WTC11 (cell line): ENCODE measurements at regions not wholly inside any gene's neighbourhood (a gene's known extent, or its start where the extent isn't known, plus 50 kb on each side); places are given as distances from the start of the nearest gene placed in this dataset.

Source experiments
- ATAC-seq: fragments of 200-7000 bp; cut with Tn5 transposase; 2 replicates; pipeline ENCODE4 v1.10.0; 2021; ENCODE audit warnings: mild to moderate bottlenecking, moderate library complexity
- CTCF ChIA-PET: fragments of 300-600 bp; sonication (Branson Sonifier 250); formaldehyde crosslinking; loops from one replicate; lab custom pipeline; 2021; ENCODE audit warnings: antibody characterized with exemption; lab: Charles Lee
- POLR2A ChIA-PET: fragments of 350-600 bp; sonication (Branson Sonifier 250); formaldehyde crosslinking; loops from one replicate; lab custom pipeline; 2021; ENCODE audit warnings: antibody characterized with exemption; lab: Charles Lee
- DNase-seq: peaks from one replicate; pipeline ENCODE4 v3.0.0; 2021; ENCODE audit warnings: low spot score
- H3K27ac Mint-ChIP-seq: 2 replicates; pipeline ENCODE4 v1.8.0; 2021; ENCODE audit warnings: mixed read lengths
- H3K27me3 Mint-ChIP-seq: 2 replicates; pipeline ENCODE4 v1.8.0; 2021; ENCODE audit warnings: low read depth, mild to moderate bottlenecking, moderate library complexity, mixed read lengths
- H3K36me3 Mint-ChIP-seq: 2 replicates; pipeline ENCODE4 v1.8.0; 2021; ENCODE audit warnings: mixed read lengths
- H3K4me1 Mint-ChIP-seq: 2 replicates; pipeline ENCODE4 v1.8.0; 2022; ENCODE audit warnings: mixed read lengths
- H3K4me3 Mint-ChIP-seq: 2 replicates; pipeline ENCODE4 v1.8.0; 2021; ENCODE audit warnings: mild to moderate bottlenecking, moderate library complexity, mixed read lengths
- H3K9me3 Mint-ChIP-seq: 2 replicates; pipeline ENCODE4 v1.8.0; 2021; ENCODE audit warnings: mixed read lengths
- AR ChIP-seq: fragments of 250-450 bp; sonication (Bioruptor Pico); IDR thresholded peaks from 2 replicates; pipeline ENCODE4 v1.9.0; 2021; ENCODE audit warnings: mild to moderate bottlenecking
- ATF2 ChIP-seq: sonication (generic); formaldehyde crosslinking; IDR thresholded peaks from 2 replicates; pipeline ENCODE4 v1.8.1; 2022; ENCODE audit warnings: low read depth, missing genetic modification reagents, borderline replicate concordance
- CBFB ChIP-seq: sonication (generic); formaldehyde crosslinking; IDR thresholded peaks from 2 replicates; pipeline ENCODE4 v1.8.1; 2022; ENCODE audit warnings: mild to moderate bottlenecking, low read depth, missing genetic modification reagents
- ETV6 ChIP-seq: sonication (generic); formaldehyde crosslinking; IDR thresholded peaks from 2 replicates; pipeline ENCODE4 v1.8.1; 2022; ENCODE audit warnings: mild to moderate bottlenecking, missing genetic modification reagents
- FOXJ3 ChIP-seq: sonication (generic); formaldehyde crosslinking; IDR thresholded peaks from 2 replicates; pipeline ENCODE4 v1.9.0; 2021; ENCODE audit warnings: missing genetic modification reagents, mild to moderate bottlenecking, borderline replicate concordance
- FOXK1 ChIP-seq: sonication (generic); formaldehyde crosslinking; IDR thresholded peaks from 2 replicates; pipeline ENCODE4 v1.8.0; 2022; ENCODE audit warnings: mild to moderate bottlenecking, moderate library complexity, missing genetic modification reagents
- FOXP1 ChIP-seq: sonication (generic); formaldehyde crosslinking; IDR thresholded peaks from 2 replicates; pipeline ENCODE4 v1.8.0; 2022; ENCODE audit warnings: missing genetic modification reagents, mild to moderate bottlenecking, moderate library complexity, borderline replicate concordance
- SP1 ChIP-seq: sonication (generic); formaldehyde crosslinking; conservative IDR thresholded peaks from 2 replicates; pipeline ENCODE4 v1.8.1; 2022; ENCODE audit warnings: missing genetic modification reagents
- TCF7 ChIP-seq: sonication (generic); formaldehyde crosslinking; IDR thresholded peaks from 2 replicates; pipeline ENCODE4 v1.8.0; 2022; ENCODE audit warnings: mild to moderate bottlenecking, low read depth, missing genetic modification reagents, moderate library complexity
- TEAD1 ChIP-seq: sonication (generic); formaldehyde crosslinking; IDR thresholded peaks from 2 replicates; pipeline ENCODE4 v1.8.0; 2022; ENCODE audit warnings: mild to moderate bottlenecking, missing genetic modification reagents
- ZBTB21 ChIP-seq: sonication (generic); formaldehyde crosslinking; IDR thresholded peaks from 2 replicates; pipeline ENCODE4 v1.8.1; 2023; ENCODE audit warnings: mild to moderate bottlenecking, missing genetic modification reagents, borderline replicate concordance
- ZNF416 ChIP-seq: fragments of 250-450 bp; sonication (Bioruptor Pico); IDR thresholded peaks from 2 replicates; pipeline ENCODE4 v1.9.0; 2021; ENCODE audit warnings: mild to moderate bottlenecking, inconsistent platforms
- ZNF423 ChIP-seq: fragments of 250-450 bp; sonication (Bioruptor Pico); IDR thresholded peaks from 2 replicates; pipeline ENCODE4 v2.1.2; 2022; ENCODE audit warnings: mild to moderate bottlenecking, moderate library complexity
- TF ChIP-seq, protein P1 (sequence below): sonication (generic); formaldehyde crosslinking; IDR thresholded peaks from 2 replicates; pipeline ENCODE4 v1.8.1; 2023; ENCODE audit warnings: mild to moderate bottlenecking, missing genetic modification reagents
- TF ChIP-seq, protein P2 (sequence below): sonication (generic); formaldehyde crosslinking; IDR thresholded peaks from 2 replicates; pipeline ENCODE4 v1.8.1; 2023; ENCODE audit warnings: mild to moderate bottlenecking, missing genetic modification reagents, moderate library complexity
- TF ChIP-seq, protein P3 (sequence below): fragments of 200-600 bp; IDR thresholded peaks from 2 replicates; pipeline ENCODE4 v1.8.0; 2022; ENCODE audit warnings: antibody characterized with exemption

DNA sequence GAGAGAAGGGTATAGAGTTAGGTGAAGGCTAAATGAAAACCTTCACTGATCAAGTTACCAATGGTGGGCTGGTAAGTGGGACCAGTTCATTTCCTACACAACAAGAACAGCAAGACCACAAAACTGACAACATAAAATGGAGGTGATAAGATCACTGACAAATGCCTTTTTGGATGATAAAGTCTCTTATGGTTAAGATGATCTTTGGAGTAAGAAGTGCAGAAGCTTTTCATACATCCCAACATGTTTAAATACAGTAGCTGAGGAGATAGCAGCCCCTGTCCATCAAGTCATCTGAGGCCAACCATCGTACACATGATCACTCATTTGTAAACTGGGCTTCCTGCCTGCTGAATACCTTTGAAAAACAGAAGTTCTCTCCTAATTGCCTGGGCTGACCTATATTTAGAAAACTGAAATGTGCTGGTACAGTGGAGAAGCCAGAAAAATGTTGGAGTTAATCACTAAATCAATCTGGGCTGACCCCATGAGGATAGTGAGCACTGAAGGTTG, 259.0 kb upstream of the ZFHX3 start:
- H3K27ac Mint-ChIP-seq: no peak overlapping the region
- H3K36me3 Mint-ChIP-seq: no peaks in the 10 kb centered on the region
- POLR2A ChIA-PET: no interaction called here
- no peaks in the 10 kb centered on the region; the same call in 1 of the 2 replicates for H3K27me3 Mint-ChIP-seq
- no peak for ATAC-seq
- DNase-seq: no peak
- CTCF ChIA-PET: no interaction called here
- H3K9me3 Mint-ChIP-seq: peaks cover 4% of the 10 kb centered on the region; the same call in 1 of the 2 replicates
- H3K4me1 Mint-ChIP-seq: peaks cover 18% of the 10 kb centered on the region
- H3K4me3 Mint-ChIP-seq: no peak overlapping the region
- no peak for TF ChIP-seq ATF2
- TF ChIP-seq ETV6 (CRISPR knock-in tag): no peak
- TF ChIP-seq ZNF423 (CRISPR knock-in tag): no peak
- no peak for TF ChIP-seq FOXK1 (CRISPR knock-in tag)
- TF ChIP-seq FOXJ3 (CRISPR knock-in tag): no peak
- no peak for TF ChIP-seq TEAD1 (CRISPR knock-in tag)
- no peak for TF ChIP-seq SP1 (CRISPR knock-in tag)
- TF ChIP-seq, protein P1, sequence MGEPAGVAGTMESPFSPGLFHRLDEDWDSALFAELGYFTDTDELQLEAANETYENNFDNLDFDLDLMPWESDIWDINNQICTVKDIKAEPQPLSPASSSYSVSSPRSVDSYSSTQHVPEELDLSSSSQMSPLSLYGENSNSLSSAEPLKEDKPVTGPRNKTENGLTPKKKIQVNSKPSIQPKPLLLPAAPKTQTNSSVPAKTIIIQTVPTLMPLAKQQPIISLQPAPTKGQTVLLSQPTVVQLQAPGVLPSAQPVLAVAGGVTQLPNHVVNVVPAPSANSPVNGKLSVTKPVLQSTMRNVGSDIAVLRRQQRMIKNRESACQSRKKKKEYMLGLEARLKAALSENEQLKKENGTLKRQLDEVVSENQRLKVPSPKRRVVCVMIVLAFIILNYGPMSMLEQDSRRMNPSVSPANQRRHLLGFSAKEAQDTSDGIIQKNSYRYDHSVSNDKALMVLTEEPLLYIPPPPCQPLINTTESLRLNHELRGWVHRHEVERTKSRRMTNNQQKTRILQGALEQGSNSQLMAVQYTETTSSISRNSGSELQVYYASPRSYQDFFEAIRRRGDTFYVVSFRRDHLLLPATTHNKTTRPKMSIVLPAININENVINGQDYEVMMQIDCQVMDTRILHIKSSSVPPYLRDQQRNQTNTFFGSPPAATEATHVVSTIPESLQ (CRISPR knock-in tag): no peak
- TF ChIP-seq, protein P2, sequence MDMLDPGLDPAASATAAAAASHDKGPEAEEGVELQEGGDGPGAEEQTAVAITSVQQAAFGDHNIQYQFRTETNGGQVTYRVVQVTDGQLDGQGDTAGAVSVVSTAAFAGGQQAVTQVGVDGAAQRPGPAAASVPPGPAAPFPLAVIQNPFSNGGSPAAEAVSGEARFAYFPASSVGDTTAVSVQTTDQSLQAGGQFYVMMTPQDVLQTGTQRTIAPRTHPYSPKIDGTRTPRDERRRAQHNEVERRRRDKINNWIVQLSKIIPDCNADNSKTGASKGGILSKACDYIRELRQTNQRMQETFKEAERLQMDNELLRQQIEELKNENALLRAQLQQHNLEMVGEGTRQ (CRISPR knock-in tag): no peak
- TF ChIP-seq AR (CRISPR knock-in tag): no peak
- TF ChIP-seq TCF7: no peak
- TF ChIP-seq, all 79 proteins: peak for 0

GRCh38 chr16:73304008-73304774, 256.3 kb upstream of the ZFHX3 start:
- Mint-ChIP-seq H3K27ac (no peak overlapping the region), H3K4me1 (peaks cover 18% of the 10 kb centered on the region), H3K9me3 (peaks cover 4% of the 10 kb centered on the region; the same call in 1 of the 2 replicates), H3K27me3 (no peaks in the 10 kb centered on the region; the same call in 1 of the 2 replicates), H3K36me3 (no peaks in the 10 kb centered on the region), H3K4me3 (no peak overlapping the region)
- ATAC-seq: no peak
- TF ChIP-seq ZNF416 (CRISPR knock-in tag) (no peak), CBFB (CRISPR knock-in tag) (no peak), ZBTB21 (no peak), FOXP1 (CRISPR knock-in tag) (no peak)
- TF ChIP-seq, protein P3, sequence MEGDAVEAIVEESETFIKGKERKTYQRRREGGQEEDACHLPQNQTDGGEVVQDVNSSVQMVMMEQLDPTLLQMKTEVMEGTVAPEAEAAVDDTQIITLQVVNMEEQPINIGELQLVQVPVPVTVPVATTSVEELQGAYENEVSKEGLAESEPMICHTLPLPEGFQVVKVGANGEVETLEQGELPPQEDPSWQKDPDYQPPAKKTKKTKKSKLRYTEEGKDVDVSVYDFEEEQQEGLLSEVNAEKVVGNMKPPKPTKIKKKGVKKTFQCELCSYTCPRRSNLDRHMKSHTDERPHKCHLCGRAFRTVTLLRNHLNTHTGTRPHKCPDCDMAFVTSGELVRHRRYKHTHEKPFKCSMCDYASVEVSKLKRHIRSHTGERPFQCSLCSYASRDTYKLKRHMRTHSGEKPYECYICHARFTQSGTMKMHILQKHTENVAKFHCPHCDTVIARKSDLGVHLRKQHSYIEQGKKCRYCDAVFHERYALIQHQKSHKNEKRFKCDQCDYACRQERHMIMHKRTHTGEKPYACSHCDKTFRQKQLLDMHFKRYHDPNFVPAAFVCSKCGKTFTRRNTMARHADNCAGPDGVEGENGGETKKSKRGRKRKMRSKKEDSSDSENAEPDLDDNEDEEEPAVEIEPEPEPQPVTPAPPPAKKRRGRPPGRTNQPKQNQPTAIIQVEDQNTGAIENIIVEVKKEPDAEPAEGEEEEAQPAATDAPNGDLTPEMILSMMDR: no peak
- no peak for DNase-seq
- POLR2A ChIA-PET: no interaction called here
- CTCF ChIA-PET: interaction anchor here (0.5 kb wide), 1 partner anchor 151 kb away, joined by 4 read pairs; no protein-coding TSS in a partner anchor
